ENCODE measurements at regions not wholly inside any gene's neighbourhood (a gene's known extent, or its start where the extent isn't known, plus 50 kb on each side); places are given as distances from the start of the nearest gene placed in this dataset.

GRCh38 chr1:191851799-191852595, 306.3 kb upstream of the RGS18 start:
- TF ChIP-seq EP300 (IDR thresholded peaks at IDR 0.05): no peak
- TF ChIP-seq CTCF (IDR thresholded peaks at IDR 0.05): no peak
- TF ChIP-seq POLR2A (IDR thresholded peaks at IDR 0.05; ENCODE audit: low read depth): no peak
